ENCODE measurements at regions not wholly inside any gene's neighbourhood (a gene's known extent, or its start where the extent isn't known, plus 50 kb on each side); places are given as distances from the start of the nearest gene placed in this dataset.
A peak's percentile ranks its signal among the peaks of the same experiment; 100 is the strongest.

GRCh38 chr10:57621466-57621865, 646.2 kb downstream of the IPMK start:
- Histone ChIP-seq H3K36me3 (no peaks in the 10 kb centered on the region), H3K27me3 (no peaks in the 10 kb centered on the region), H3K4me1 (no peaks in the 10 kb centered on the region), H3K4me3 (no peak overlapping the region), H3K27ac (no peak overlapping the region), H3K9me3 (no peaks in the 10 kb centered on the region)
- intact Hi-C loops (cut with DNase I) = no loop called here
- 54% methylated on average over 3 of the region's 3 CpGs for WGBS (ENCODE audit: insufficient coverage, low coverage, low lambda C conversion rate, missing lambda C conversion rate)
- TF ChIP-seq CTCF (IDR thresholded peaks at IDR 0.05) (no peak), POLR2A (IDR thresholded peaks at IDR 0.05) (no peak)
- ATAC-seq = no peak
- no peak for DNase-seq

GRCh38 chr10:57605948-57606485, 661.7 kb downstream of the IPMK start:
- no peaks in the 10 kb centered on the region for H3K9me3 ChIP-seq
- no peaks in the 10 kb centered on the region for H3K4me1 ChIP-seq
- no peaks in the 10 kb centered on the region for H3K27me3 ChIP-seq
- 56% methylated on average over 4 of the region's 4 CpGs for WGBS (ENCODE audit: insufficient coverage, low coverage, low lambda C conversion rate, missing lambda C conversion rate)
- H3K27ac ChIP-seq = no peak overlapping the region
- no peaks in the 10 kb centered on the region for H3K36me3 ChIP-seq
- no peak overlapping the region for H3K4me3 ChIP-seq
- no peak for DNase-seq
- ATAC-seq = no peak
- intact Hi-C loops (cut with DNase I) = no loop called here
- TF ChIP-seq POLR2A (IDR thresholded peaks at IDR 0.05) (no peak), CTCF (IDR thresholded peaks at IDR 0.05) (no peak)

DNA sequence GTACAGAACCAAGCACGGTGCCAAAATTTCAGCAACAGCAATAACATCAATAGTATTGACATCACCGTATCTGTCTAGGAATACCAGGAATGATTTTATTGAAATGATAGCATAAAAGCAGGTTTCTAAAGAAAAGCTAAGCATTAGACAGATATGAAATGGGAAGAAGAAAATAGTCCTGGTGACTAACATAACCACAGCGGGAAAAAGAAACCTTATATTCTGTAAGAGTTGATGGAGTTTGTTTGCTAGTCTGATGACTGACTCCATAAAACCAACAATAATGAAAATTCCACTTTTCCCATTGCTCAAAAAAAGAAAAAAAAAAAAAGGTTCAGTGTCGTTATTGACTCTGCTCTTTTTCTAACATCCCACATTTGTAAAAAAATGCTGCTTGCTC, 668.3 kb downstream of the IPMK start:
- 77% methylated on average over 4 of the region's 4 CpGs for WGBS (ENCODE audit: insufficient coverage, low coverage, low lambda C conversion rate, missing lambda C conversion rate)
- Histone ChIP-seq H3K36me3 (no peaks in the 10 kb centered on the region), H3K9me3 (no peaks in the 10 kb centered on the region), H3K27ac (no peak overlapping the region), H3K4me1 (no peaks in the 10 kb centered on the region), H3K4me3 (no peak overlapping the region), H3K27me3 (no peaks in the 10 kb centered on the region)
- ATAC-seq (no peak), DNase-seq (no peak)
- intact Hi-C loops (cut with DNase I) = no loop called here
- TF ChIP-seq CTCF (IDR thresholded peaks at IDR 0.05) = no peak
- TF ChIP-seq POLR2A (IDR thresholded peaks at IDR 0.05) = no peak

DNA sequence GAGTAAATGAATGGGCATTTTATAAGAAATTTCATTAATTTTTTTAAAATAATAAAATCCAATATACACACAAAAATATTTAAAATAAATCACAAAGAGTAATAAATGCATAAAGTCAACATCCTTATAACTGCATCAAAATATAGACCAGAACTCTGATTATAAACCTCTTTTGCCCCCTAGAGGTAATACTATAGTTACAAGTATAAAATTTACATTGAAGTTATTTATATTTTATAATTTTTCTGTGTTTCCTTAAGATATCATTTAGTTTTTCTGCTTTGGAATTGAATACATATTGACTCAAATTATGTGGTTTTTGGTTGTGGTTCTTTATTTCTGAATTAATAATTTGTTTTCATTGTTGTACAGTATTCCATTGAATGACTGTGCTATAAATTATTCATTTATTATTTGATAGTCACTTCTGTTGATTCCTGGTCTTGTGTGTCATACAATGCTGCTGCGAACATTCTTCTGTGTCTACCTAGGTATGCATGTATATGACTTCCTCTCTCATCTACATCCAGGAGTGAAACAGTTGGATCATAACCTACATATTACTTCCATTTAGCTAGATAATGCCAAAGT, 673.6 kb downstream of the IPMK start:
- no peaks in the 10 kb centered on the region for H3K36me3 ChIP-seq

More for the DNA sequence above, 673.6 kb downstream of the IPMK start:
- Histone ChIP-seq H3K4me3 (no peak overlapping the region), H3K27ac (no peak overlapping the region), H3K4me1 (no peaks in the 10 kb centered on the region), H3K27me3 (no peaks in the 10 kb centered on the region), H3K9me3 (no peaks in the 10 kb centered on the region)
- no peak for TF ChIP-seq POLR2A (IDR thresholded peaks at IDR 0.05)
- TF ChIP-seq CTCF (IDR thresholded peaks at IDR 0.05) = peak in 1 of 4 donors; percentile 22
- no peak for DNase-seq
- 93% methylated on average over 1 of the region's 1 CpG for WGBS (ENCODE audit: insufficient coverage, low coverage, low lambda C conversion rate, missing lambda C conversion rate)
- ATAC-seq = no peak
- intact Hi-C loops (cut with DNase I) = no loop called here
